ENCODE measurements at regions not wholly inside any gene's neighbourhood (a gene's known extent, or its start where the extent isn't known, plus 50 kb on each side); places are given as distances from the start of the nearest gene placed in this dataset.
"Not testable (repeated sequence)": the region's sequence is repeated elsewhere in the genome, so short reads cannot be mapped to it uniquely, and the experiment has no call there.

DNA sequence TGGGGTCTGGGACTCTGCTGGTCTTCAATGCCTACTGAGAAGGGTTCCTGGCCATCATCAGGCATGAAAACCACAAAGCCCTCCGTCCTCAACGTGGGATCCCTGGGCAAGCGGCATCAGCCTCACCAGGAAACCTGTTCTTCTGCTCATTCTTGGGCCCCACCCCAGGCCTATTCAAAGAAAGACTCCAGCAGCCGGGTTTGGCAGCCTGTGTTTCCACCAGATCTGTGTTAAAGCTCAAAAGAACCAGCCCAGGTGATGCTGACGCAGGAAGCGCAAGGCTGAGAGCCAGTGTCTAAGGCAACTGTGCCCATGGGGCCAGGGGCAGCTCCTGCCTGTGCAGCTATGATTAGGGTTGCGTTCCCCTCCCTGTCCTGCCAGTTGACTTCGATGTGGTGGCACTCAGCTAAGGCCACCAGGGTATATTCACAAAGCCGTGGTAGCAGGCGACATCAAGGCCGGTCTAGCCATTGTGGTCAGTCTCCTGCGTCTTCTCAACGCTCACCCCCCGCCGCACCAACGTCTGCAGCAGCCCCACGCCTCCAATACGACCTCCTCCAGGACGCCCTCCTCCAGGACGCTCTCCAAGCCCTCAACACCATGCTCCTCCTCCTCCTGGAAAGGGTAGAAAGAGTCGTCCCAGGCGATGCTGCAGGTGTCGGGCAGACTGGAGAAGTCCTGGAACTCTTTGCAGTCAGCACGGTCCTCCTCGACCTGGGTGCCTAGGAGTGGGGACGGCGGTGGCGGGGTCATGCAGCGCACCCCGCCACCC lies 82.1 kb downstream of the TRIM51G start:
- TF ChIP-seq, protein P1, sequence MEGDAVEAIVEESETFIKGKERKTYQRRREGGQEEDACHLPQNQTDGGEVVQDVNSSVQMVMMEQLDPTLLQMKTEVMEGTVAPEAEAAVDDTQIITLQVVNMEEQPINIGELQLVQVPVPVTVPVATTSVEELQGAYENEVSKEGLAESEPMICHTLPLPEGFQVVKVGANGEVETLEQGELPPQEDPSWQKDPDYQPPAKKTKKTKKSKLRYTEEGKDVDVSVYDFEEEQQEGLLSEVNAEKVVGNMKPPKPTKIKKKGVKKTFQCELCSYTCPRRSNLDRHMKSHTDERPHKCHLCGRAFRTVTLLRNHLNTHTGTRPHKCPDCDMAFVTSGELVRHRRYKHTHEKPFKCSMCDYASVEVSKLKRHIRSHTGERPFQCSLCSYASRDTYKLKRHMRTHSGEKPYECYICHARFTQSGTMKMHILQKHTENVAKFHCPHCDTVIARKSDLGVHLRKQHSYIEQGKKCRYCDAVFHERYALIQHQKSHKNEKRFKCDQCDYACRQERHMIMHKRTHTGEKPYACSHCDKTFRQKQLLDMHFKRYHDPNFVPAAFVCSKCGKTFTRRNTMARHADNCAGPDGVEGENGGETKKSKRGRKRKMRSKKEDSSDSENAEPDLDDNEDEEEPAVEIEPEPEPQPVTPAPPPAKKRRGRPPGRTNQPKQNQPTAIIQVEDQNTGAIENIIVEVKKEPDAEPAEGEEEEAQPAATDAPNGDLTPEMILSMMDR (IDR thresholded peaks at IDR 0.05), result not testable (repeated sequence)
- not testable (repeated sequence) for TF ChIP-seq POLR2A (IDR thresholded peaks at IDR 0.05)

All from Peyer's patch (tissue), 4 donors.